ENCODE measurements at regions not wholly inside any gene's neighbourhood (a gene's known extent, or its start where the extent isn't known, plus 50 kb on each side); places are given as distances from the start of the nearest gene placed in this dataset.
"Not testable (repeated sequence)": the region's sequence is repeated elsewhere in the genome, so short reads cannot be mapped to it uniquely, and the experiment has no call there.

DNA sequence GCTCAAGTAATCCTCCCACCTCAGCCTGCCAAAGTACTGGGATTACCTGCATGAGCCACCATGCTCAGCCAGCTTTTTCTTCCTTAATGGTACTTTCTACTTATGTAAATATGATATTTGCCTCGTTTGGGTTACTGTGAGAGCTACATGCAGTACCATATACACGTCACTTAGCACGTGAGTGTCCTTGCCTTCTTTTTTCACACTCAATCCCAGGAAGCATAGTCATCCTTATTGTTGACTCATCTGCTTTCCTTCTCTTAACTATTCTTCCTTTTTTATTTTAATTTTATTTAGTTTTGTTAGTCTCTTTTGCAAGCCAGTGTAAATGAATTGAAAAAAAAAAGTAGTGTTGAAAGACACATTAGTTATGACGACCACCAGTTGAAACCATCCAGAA is 205.9 kb downstream of the HIPK3 start:
- DNase-seq (ENCODE audit: low spot score): no peak

DNA sequence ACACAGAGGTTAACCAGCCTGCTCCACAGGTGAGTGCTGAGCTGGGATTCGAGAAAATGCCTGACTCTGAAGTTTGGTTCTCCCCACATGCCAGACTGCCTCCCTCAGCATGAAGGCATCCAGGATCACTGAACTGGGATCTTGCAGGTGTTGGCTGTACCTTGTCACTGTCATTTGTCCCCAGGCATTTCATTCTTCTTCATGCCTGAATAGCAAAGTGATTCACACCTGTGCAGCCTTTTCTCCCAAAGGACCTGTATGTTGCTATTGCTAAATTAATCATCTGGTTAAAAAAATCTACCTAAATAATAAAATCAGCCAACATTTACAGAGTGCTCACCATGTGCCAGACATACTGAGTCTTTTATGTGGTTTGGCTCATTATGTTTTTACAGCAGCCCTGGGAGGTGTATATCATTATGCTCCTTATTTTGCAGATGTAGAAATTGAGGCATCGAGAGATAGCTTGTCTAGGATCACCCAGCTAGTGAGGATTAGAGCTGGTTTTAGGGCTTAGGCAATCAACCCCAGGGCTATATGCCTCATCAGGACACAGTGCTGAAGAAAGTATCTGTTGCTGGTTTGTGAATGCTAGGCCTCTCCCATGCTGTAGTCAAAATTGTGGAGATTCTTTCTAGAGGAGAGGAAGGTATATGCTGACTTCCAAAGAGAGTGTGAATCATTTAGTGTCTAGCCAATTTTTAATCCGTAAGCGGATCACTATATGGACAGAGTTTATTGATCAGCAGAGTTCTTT is 204.4 kb downstream of the HIPK3 start:
- DNase-seq (ENCODE audit: low spot score): no peak

DNA sequence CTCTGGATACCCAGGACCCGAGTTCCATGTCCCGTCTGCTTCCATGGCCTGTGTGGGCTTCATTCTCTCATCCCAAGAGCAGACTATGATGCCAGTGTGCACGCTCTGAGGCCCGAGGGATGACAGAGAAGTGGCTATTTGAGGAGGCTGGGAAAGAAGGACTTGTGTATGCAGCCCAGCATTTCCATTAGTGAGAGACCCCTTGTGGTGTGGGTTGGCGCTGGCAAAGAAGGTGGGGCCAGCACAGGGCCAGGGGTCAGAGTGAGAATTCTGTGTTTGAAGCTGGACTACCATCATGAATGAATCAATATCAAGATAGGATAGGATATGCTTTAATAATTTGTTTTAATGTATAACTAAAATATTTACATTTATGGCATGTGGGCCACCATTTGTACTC is 200.8 kb downstream of the HIPK3 start:
- DNase-seq (ENCODE audit: low spot score): no peak

DNA sequence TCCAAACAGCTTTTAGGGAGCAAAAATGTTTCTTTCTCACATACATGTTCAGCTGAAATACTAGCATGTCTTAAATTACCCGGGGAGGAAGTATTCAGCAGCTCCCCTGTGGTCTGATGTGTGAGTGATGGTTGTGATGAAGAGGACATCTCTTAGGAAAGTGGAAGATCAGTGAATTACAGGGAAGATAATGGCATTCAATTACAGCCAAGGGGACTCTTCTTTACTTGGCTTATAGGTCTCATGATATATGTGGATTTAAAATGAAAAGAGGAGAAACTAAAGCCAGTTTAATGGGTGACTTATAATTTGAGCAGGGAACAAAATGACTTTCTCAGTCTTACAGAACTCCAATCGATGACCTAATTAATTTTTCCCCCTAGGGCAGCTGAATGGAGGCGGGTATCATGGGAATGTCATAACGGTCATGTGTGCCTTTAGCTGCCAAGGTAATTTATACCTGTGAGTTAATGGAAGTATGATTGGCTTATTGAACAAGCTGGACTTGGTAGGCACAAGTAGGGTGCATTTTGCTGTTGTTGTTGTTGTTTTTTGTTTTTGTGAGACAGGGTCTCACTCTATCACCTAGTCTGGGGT is 198.8 kb downstream of the HIPK3 start:
- DNase-seq (ENCODE audit: low spot score): no peak

DNA sequence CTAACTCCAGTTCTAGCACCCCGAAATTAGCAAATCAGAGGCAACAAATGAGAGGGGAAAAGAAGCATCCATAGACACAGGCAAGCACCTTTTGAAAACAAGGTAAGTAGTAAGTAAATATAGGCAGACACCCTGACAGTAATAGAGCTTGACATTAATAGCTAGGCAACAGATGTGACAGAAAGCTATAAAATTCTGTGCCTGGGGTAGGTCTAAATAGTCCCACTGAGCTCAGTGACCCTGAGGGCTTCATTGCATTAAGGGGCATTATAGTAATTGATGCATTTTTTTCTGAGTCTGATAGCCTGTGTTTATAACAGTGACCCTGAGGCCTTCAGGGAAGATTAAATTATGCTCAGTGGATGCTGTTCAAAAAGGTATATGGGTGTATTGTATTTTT is 197.1 kb downstream of the HIPK3 start:
- no peak for DNase-seq (ENCODE audit: low spot score)

DNA sequence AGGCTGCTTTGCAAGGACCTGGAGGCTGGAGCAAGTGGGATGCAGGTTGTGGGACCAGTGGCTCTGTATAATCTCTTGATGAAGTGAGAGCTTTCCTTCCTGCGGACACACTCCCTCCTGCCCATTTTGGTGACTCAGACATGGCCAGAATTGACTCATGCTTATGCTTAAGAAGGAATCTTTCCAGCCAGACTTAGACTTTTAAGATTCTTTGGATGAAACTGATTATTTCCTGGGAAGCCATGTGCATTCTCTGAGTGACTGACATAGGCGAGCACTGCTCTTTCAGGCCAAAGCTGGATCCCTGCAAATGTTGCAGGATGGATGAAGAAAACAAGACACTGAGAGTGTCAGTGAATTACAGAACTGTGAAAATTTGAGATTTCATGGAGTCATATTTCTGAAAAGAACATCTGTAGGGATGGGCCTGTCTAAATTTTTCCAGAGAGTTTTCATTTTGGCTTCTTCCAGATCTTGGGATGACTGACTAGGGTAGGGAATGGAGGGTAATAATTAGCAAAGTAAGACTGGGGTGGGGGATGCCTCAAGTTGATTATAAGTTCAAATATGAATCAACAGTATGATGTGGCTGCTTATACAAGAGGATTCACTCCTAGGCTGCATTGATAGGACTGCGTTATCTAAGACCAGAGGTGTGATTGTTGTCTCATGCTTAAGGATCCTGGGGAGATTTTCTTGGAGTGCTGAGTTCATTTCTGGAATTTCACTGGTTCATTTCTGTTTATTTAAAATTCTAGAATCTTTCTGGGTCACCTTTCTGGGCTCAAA is 195.8 kb downstream of the HIPK3 start:
- no peak for DNase-seq (ENCODE audit: low spot score)

DNA sequence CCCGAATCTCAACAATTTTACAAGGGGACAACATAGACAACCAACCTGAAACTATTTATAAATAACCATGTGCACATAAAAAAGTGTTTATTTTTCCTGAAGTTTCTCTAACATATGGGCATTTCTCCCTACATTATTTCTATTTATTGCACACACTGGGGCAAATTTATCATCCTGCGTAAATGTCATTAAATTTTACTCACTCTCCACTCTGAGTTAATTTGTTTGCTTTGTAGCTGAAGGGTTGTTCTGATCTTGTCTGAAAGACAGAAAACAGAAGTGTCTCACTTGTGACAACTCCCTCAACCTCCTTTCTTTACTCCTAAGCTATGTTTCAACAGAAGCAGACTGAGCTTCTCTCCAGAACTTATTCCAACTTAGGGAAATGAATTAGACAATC is 194.2 kb downstream of the HIPK3 start:
- no peak for DNase-seq (ENCODE audit: low spot score)

DNA sequence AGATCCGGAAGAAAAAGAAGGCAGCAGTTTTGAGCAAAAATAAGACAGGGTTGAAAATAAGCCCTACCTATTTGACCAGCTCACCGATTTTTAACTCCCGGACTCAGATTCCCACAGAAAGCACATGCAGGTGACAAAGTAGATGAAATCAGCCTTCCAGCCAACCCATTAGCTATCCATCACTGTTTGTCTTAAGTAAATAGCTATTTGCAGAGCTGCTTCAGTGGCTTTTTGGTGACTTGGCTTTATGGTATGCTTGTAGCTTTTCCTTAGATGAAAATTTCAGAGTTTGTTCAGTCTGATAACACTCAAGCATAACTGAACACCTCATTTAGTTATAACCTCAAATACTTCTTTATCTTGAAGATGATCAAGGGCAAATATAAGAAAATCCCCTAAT is 192.6 kb downstream of the HIPK3 start:
- DNase-seq (ENCODE audit: low spot score): no peak

DNA sequence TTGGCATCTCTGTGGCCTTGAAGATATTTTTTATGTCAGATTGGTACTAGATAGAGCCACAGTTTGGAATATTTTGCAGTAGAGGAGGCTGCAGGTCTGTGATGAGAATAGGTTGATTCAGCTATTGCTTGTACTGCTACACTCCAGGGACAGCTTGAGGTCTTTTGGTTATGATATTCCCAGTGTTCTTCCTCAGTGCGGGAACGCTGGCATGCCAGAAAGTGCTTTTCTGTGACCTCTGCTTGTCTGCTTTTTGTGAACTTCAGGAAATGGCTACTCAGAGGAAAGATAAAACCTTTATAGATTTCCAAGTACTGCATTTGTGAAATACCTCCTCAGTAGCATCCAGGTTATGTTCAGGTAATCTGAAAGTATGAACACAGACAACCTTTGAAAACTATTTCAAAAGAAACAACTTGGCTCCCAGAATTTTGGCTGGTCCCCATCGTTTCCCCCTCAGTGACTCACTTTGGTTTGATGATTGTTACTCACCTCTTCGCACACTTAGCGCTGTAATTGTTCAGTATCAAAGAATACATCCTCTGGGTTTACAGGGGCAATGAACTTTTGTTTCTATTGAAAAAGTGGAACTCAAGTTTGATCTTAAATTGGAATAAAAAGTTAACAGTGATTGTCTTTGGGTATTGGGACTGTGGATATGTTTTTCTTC is 191.4 kb downstream of the HIPK3 start:
- DNase-seq (ENCODE audit: low spot score): no peak

DNA sequence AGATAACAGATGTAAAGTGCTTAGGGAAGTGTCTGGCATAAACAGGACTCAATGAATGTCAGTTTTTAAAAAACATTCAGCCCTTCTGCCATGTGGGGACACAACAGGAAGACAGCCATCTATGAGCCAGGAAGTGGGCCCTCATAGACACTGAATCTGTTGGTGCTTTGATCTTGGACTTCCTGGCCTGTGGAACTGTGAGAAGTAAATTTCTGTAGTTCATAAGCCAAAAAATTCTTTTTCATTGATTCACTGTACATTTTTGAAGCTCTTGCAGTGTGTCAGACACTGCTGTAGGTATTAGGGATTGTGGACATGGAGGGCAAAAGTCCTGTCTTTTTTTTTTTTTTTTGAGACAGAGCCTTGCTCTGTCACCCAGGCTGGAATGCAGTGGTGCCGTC is 188.6 kb downstream of the HIPK3 start:
- DNase-seq (ENCODE audit: low spot score): no peak

DNA sequence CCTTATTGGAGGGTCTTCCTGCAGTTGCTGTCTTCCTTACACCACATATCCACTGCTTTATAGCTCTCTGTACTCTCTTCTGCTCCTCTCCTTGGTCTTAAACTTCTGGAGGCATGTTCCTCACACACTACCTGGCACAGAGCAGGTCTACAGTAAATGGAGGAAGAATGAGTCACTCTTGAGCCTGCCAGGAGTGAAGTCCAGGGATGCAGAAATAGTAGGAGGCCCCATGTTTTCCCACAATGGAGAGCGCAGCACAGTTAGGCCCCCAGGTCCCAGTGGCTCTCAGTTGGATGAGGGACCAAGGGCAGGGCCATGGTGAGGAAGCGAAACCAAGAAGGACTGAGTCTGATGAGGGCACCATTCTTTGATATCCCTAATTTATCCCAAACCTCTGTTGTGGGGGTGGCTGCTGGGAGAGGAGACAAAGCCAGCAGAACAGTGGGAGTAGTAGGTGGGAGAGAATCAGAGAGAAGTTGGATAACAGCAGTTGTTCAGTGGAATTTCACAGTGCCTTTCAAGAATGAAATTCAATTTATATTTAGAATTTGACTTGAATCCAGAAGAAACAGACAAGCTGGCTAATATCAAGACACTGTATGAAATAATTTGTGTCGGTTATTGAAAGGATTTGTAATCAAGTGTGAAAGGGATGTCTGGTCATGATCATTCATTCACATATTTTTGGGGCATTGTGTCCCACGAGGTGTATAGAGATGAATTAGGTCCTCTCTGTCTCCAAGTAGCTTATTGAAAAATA is 187.8 kb downstream of the HIPK3 start:
- DNase-seq (ENCODE audit: low spot score): no peak

DNA sequence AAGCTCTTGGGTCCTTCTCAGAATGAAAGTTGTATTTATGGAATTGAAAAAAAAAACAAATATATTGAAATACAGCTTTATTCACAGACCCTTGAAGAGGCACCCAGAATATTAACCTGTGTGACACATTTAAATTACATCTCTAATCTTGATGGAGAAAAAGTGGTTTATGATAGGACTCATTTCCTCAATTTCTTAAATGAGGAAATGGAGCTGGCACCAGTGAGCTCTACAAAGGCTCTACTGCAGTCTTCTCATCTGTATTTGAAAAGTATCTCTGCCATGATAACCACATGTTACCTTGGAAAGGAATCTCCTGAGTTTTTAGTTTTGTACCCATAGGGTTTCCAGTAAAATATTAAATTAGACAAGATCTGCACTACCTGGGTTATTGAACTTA is 186.5 kb downstream of the HIPK3 start:
- DNase-seq (ENCODE audit: low spot score): no peak

DNA sequence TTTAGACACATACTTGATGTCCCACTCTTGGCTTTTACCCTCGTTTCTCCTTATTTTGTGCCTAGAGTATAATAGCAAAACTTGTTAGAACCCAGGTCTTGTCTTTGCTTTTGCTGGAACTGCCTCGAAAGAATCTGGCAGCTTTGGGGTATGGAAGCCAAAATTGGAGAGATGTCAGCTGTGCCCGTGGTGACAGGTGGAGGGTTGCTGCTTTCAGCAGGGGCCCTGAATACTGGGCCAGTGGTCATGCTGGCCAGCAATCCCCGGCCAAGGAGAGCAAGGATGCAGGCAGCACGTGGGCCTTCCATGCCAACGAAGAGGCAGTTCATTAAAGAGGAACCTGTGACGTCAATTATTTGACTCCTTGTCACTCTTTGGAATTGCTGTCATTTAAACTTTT is 181.1 kb downstream of the HIPK3 start:
- DNase-seq (ENCODE audit: low spot score): no peak

DNA sequence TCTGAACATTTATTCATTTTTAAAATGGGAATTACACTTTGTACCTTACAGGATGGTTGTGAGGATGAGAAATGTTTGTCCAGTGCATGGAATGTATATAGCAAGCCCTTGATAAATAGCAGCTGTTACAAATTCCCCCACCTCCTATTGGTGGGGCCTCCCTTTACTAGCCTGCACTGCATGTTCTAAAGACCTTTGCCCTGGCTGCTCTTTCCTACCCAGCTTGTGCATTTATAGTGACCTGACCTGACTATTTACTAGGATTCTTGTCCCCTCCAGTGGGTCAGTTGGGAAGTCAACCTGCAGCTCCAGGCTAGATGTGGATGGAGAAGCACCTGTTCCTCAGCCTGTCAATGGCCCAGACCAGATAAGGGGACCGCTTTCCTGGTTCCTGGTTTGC is 180.3 kb downstream of the HIPK3 start:
- DNase-seq (ENCODE audit: low spot score): no peak

DNA sequence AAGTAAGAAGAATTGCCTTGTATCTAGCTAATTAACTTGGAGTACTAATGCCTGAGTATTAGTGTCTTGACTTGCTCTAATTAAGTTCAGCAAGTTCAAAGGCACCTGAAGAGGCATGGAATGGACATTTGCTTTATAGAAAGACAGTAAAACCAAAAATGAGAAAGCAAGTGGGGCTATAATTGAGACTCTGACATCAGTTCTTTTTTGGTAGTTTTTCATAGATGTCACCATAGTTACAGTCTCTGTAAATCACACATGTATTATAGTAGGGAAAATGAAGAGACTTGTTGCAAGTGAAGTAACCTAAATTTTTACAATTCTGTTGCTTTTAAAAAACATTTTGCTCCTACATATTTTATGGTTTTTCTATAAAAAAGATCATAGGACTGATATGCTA is 178.0 kb downstream of the HIPK3 start:
- DNase-seq (ENCODE audit: low spot score): no peak

DNA sequence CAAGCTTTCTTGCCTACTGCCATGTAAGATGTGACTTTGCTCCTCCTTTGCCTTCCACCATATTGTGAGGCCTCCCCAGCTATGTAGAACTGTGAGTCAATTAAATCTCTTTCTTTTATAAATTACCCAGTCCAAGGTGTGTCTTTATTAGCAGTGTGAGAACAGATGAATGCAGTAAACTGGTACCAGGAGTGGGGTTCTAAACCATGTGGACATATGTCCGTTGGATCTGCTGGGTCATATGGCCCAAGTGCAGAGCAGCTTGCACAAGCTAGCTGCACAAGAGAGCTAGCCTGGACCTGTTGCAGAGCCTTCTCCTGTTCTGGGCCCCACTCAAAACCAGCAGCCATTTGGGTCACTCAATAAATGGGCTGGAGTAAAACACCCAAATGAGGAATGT is 177.1 kb downstream of the HIPK3 start:
- DNase-seq (ENCODE audit: low spot score): no peak

DNA sequence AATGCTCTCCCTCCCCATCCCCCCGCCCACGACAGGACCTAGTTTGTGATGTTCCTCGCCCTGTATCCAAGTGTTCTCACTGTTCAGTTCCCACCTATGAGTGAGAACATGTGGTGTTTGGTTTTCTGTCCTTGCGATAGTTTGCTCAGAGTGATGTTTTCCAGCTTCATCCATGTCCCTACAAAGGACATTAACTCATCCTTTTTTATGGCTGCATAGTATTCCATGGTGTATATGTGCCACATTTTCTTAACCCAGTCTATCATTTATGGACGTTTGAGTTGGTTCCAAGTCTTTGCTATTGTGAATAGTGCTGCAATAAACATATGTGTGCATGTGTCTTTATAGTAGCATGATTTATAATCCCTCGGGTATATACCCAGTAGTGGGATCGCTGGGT is 171.3 kb downstream of the HIPK3 start:
- DNase-seq (ENCODE audit: low spot score): not testable (repeated sequence)

DNA sequence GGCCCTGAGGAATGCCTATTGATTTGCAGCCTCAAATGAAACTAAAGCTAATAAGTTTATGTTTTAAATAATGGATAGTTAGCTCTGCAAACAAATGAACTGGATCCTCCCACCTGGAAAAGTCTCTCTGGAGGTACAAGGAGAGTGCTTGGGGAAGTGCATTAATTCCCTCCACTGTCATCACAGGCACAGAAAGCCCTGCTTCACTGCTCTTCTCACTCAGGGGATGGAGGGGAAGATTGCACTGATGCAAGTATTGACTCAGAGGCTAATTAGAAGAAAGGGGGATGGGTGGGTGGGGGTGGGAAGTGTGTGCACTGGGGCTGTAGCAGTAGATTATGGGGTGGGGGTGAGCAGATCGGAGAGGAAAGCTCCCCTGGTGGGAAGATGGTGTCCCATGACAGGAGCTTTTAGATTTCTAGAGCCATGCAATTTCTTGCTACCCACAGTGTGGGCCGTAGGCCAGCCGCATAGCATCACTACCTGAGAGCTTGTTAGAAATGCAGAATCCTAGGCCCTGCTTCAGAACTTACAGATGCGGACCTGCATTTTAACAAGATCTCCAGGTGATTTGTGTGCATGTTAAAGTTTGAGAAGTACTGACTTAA is 163.9 kb downstream of the HIPK3 start:
- no peak for DNase-seq (ENCODE audit: low spot score)

DNA sequence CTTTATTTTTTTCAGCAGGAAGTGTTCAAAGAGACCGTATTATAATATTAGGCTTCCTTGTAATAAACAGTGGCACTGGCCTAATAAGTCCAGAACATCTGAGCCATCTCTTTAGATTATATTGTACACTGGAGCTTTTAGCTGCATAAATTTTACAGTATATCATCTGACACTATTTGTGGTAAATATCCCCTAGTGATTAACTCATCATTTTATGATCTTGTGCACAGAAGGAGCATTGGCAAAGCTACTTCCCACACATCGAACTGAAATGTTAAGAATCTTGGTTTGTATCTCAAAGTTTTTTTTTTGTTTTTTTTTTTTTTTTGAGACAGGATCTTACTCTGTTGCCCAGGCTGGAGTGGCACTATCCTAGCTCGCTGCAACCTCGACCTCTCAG is 162.7 kb downstream of the HIPK3 start:
- no peak for DNase-seq (ENCODE audit: low spot score)

DNA sequence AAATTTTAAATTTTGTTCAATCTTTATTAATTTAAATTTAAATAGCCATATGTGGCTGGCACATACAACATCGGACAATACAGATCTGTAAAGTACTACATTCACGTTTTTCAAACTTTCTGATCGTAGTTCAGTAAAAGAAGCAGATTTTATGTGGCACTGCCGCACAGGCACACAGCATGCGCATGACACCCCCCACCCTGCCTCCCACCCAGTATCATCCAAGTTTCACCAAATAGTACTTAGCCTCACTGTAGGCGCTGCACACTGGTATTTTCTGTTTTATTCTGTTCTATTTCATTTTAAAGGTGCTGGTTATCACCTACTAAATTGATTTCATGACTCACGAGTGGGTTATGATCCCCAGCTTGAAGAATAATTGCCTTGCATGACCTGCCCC is 159.9 kb downstream of the HIPK3 start:
- no peak for DNase-seq (ENCODE audit: low spot score)

DNA sequence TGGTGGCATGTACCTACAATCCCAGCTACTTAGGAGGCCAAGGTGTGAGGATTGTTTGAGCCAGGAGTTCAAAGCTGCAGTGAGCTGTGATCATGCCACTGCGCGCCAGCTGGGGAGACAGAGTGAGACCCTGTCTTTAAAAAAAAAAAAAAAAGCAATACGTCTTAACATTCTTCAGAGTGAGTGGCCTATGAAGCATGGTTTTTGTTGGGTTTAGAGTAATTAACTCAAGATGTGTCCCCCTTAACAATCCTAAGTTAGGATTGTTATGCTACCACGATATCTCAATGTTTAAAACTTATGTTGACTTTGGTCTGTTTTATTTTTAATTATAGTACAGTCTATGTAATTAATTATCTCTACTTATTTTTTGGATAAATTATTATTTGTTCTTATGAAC is 156.1 kb downstream of the HIPK3 start:
- DNase-seq (ENCODE audit: low spot score): no peak

DNA sequence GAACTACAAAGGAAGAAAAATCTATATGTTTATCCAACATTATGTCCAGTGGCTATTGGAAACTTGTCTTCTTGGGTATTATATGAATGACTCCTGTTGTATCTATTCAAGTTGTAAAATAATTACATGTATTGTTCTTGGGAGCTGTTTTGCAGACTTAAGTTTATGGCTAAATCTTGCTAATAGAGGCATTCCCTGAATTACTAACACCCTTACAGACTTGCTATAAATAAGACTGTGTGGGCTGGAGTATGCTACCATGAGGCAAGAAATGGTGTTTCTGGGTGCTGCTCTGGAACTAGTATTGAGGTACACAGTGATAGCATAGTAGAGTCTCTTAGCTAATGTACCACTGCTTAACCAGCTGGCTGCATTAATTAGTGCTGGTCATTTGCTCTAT is 155.1 kb downstream of the HIPK3 start:
- no peak for DNase-seq (ENCODE audit: low spot score)
